ENCODE measurements at regions not wholly inside any gene's neighbourhood (a gene's known extent, or its start where the extent isn't known, plus 50 kb on each side); places are given as distances from the start of the nearest gene placed in this dataset.
"Not testable (repeated sequence)": the region's sequence is repeated elsewhere in the genome, so short reads cannot be mapped to it uniquely, and the experiment has no call there.

- no peak for DNase-seq
Measured at GRCh38 chr6:81950877-81951276, 198.4 kb upstream of the TENT5A start.

- DNase-seq: no peak
Measured at GRCh38 chr6:81948861-81949260, 196.4 kb upstream of the TENT5A start.

GRCh38 chr6:81948196-81948595 is 195.7 kb upstream of the TENT5A start:
- DNase-seq: not testable (repeated sequence)

GRCh38 chr6:81944661-81945060 is 192.2 kb upstream of the TENT5A start:
- no peak for DNase-seq

- DNase-seq: not testable (repeated sequence)
Measured at GRCh38 chr6:81942842-81943241, 190.4 kb upstream of the TENT5A start.

- no peak for DNase-seq
Measured at GRCh38 chr6:81942067-81942370, 189.5 kb upstream of the TENT5A start.

GRCh38 chr6:81940451-81940985 is 188.0 kb upstream of the TENT5A start:
- DNase-seq: no peak

GRCh38 chr6:81939766-81940165 is 187.3 kb upstream of the TENT5A start:
- no peak for DNase-seq

- DNase-seq: no peak
Measured at GRCh38 chr6:81938991-81939732, 186.7 kb upstream of the TENT5A start.

GRCh38 chr6:81938014-81938856 is 185.8 kb upstream of the TENT5A start:
- no peak for DNase-seq

- DNase-seq: no peak
Measured at GRCh38 chr6:81937296-81937937, 184.9 kb upstream of the TENT5A start.

- DNase-seq: no peak
Measured at GRCh38 chr6:81934936-81935335, 182.5 kb upstream of the TENT5A start.

- DNase-seq: no peak
Measured at GRCh38 chr6:81933608-81934051, 181.1 kb upstream of the TENT5A start.

- DNase-seq: no peak
Measured at GRCh38 chr6:81933089-81933488, 180.6 kb upstream of the TENT5A start.

- DNase-seq: not testable (repeated sequence)
Measured at GRCh38 chr6:81932448-81932847, 180.0 kb upstream of the TENT5A start.

- no peak for DNase-seq
Measured at GRCh38 chr6:81929828-81930227, 177.3 kb upstream of the TENT5A start.

- DNase-seq: no peak
Measured at GRCh38 chr6:81925201-81925600, 172.7 kb upstream of the TENT5A start.

- DNase-seq: no peak
Measured at GRCh38 chr6:81909981-81910900, 157.8 kb upstream of the TENT5A start.

- DNase-seq: no peak
Measured at GRCh38 chr6:81909162-81909561, 156.7 kb upstream of the TENT5A start.

- no peak for DNase-seq
Measured at GRCh38 chr6:81906709-81907204, 154.3 kb upstream of the TENT5A start.

GRCh38 chr6:81906041-81906440 is 153.6 kb upstream of the TENT5A start:
- no peak for DNase-seq

- no peak for DNase-seq
Measured at GRCh38 chr6:81901551-81901966, 149.1 kb upstream of the TENT5A start.
